HG02870 (cell line): ENCODE measurements at regions not wholly inside any gene's neighbourhood (a gene's known extent, or its start where the extent isn't known, plus 50 kb on each side); places are given as distances from the start of the nearest gene placed in this dataset.

Experiments used
- ATAC-seq: cut with Tn5 transposase; IDR thresholded peaks from one replicate; pipeline ENCODE4 v1.9.1; 2021; ENCODE audit warnings: mild to moderate bottlenecking, moderate library complexity; ENCODE audit not compliant: unreplicated experiment

DNA sequence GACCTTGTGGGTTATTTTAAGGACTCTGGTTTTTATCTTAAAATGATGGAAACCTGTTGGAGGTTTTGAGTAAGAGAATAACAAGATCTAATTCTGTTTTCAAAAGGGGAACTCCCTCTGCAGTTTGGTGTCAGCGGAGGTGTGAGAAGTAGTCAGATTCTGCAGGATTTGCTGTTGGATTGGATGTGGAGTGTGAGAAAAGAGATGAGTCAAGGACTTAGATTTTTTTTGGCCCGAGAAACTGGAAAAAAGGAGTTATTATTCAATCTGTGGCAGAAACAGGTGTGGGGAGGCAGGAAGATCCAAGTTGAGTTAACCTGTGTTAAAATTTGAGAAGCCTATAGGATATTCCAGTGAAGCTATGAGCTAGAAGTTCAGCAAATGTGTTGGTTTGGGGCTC lies 337.2 kb upstream of the FANCL start:
- ATAC-seq, result no peak

DNA sequence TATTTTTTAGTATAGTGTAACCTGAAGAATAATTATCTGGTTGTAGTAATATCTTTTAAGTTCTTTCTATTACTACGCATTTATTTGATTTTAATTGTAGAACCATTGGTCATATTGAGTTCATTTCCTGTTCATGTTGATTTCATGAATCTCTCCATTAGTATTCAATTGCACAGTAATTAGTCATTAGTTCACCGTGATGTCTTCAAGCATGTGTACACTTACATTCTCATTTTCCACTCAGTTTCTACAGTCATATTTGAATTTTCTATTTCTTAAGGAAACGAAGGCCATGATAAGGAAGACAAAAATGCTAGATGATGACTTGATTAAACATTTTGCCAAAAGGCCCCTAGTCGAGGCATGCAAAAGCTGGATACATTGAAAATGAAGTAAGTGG lies 333.7 kb upstream of the FANCL start:
- ATAC-seq, result no peak

DNA sequence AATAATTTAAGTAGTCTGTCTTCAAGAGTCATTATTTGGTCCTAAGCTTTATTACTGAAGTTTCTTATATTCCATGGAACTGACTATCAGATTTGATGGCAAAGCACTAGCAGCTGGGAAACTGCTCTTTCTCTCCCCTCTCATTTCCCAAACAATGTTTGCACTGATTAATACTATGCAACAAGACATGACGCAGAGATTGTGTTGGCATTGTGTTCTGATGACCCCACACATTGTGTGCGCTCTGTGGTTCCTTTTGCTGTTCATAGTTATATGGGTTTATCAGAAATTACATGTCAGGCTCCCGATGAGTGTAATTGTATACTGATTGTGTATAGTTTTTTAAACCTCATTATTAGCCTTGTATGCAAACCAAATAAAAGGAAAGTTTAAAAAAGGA lies 331.6 kb upstream of the FANCL start:
- ATAC-seq, result no peak

GRCh38 chr2:58571181-58571852 lies 330.2 kb upstream of the FANCL start:
- peak; percentile 94 for ATAC-seq

DNA sequence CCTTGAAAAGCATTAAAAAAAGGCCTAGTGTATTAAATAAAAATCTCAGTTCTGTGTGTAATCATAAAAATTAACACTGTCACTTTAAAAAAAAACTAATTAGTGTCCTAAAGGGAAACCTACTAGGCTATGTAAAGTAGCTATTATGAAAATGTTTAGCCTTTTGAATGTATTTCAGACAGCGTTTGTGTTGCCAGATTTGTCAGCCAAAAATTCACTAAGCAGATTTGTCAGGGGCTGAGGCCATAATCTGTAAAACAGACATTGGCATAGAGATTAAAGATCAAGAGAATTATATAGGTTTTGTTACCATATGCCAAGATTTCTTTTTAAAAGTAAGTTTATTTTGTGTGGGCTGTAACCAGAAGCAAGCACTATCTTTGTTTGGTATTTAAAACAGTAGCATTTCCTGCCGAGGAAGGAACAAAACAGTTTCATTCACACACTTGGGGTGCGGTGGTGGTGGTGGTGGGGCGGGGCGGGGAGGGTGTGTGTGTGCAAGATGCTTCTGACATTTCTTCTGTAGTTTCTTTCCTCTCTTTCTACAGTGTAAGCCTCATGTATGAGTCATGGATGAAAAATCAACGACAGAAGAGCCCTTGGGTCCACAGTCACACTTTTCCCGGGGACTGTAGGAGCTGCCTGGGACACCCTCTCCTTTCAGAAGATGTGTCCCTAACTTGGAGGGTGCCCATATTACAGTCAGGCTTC lies 328.5 kb upstream of the FANCL start:
- no peak for ATAC-seq

DNA sequence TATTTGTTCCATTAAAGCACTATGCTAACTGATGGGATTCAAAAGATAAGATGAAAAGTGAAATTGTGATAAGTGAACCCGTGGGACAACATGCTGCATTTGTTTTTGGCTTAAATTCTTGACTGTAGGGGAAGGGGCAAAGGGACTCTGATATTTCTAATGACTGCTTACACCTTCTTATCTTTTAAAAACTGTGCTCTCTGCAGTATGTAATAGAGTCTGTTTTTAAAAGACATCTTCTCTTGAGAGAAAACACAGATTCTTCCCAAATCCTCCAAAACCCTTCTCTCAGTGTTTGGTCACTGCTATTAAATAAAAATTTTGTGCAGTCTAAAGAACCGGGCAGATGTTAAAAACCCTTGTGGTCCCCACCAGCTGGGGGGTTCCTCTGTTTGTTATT lies 327.8 kb upstream of the FANCL start:
- no peak for ATAC-seq

DNA sequence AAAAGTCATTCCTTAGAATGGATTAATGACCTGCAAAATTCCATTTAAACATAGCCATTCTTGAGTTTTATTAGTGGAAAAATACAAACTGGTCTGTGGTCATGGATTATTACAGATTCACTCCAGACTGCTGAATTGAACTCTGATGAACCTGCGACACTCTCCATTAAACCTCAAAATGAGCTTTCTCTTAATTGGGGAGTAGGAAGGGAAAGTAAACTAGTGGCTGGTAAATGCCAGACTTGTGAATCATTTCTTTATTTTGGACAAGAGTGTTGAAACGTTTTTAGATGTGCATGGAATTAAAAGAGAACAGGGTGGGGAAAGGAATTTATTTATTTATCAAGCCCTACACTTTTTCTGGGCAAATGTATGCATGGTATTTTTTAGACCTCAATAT lies 321.2 kb upstream of the FANCL start:
- ATAC-seq, result no peak

DNA sequence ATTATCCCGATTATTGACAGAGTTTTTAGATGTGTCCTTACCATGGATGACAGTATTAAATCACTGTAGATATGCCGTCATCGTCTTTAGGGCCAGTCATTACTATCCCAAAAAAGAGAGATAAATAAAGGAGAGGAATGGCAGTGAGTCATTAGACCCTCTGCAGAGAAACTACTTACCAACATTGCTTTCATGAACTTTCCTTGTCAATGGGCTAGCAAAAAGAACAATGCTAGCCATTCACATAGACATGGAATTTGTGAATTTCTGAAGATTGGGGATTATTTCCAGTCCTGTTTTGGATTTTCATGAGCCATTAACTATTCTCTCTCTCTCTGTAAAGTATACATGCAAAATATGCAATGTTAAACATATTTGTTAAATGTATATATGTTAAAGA lies 319.4 kb upstream of the FANCL start:
- ATAC-seq, result no peak

DNA sequence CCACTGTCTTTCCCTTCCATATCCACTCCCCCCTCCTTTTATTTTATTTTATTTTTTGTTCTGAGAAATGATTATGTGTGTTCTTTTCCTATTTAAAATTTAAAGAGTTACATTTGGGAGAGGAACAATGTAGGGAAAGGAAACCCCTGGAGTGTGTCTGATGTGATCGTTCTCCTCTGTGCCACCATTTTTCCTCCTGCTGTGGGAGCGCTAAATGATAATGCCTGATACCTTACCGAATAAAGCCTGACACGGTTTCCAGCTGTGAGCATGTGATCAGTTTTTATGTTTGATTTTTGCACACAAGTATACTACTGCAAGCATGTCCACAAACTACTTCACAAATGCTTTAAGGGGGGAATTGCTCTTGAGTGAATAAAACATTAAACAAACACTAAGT lies 317.8 kb upstream of the FANCL start:
- no peak for ATAC-seq

DNA sequence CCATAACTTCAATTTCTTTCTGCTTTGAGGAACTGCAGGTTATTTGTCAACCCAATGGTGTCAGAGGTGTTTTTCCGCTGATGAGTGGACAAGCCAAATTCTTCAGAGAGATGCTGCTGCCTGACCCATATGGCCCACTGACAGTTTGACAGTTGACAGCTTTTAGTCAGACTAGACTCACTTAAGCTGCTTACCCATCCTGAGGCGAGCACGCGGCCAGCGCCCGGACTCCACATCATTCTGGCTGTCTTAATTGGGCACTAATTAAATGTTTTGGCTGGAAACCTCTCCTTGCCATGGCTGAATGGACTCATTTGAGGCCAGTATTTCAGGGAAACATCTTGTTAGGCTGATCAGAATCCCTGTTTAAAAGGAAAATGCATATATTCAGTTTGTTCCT lies 316.1 kb upstream of the FANCL start:
- no peak for ATAC-seq

DNA sequence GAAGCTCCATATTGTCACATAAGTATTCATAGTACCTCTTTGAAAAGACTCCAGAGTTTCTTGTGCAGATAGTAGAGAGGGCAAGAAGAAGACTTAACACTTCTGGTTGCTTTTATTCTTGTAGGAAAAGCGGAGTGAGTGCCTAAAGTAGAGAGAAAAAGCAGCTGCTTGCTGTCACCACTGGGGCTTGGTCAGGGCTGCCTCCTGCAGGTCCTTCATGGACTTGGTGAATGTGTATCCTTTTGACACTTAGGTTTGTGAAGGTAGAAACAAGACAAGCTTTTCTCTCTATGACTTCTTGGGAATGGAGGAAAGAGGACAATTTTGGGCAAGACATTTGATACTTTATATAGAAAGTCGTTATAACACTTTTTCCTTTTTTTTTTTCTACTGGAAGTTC lies 312.8 kb upstream of the FANCL start:
- no peak for ATAC-seq

DNA sequence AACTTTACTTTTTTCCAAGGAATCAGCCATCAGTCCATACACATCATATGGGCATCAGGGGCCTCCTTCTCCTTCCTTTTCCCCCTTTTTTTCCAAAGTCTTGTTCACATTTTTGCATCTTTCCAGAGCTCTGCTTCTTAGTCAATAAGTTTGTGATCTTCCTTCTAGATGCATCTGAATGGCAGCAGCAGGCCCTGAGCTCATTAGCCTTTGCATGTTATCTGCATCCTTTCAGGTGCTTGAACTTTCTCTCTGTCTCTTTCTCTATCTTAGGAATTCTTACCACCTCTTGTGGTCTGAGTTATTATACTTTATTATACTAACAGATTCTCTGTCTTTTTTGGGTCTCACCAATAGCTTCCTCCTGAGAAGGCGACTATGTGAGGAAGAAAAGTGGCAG lies 312.4 kb upstream of the FANCL start:
- no peak for ATAC-seq

- ATAC-seq, result peak; percentile 47
These were observed 304.5 kb upstream of the FANCL start for GRCh38 chr2:58545300-58546280.

GRCh38 chr2:58543442-58543841 lies 302.3 kb upstream of the FANCL start:
- no peak for ATAC-seq

DNA sequence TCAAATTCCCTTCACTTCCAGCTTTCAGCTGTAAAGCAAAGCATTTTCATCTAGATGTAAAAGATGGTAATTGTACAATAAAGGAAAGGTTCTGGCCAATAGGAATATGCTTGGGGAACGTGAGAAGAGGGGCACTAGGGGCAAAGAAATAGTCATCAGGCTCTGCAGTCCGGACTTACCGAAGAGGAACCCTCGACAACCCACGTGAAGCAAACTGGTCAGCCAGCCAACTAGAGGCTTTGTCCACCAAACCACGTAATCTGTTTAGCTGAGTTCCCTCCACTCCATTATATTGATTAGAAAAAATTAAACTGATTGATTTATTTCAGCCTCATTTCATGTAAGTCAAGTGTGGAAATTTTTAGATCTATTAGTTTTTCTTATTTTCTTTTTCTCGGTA lies 300.4 kb upstream of the FANCL start:
- ATAC-seq, result no peak

GRCh38 chr2:58540681-58541080 lies 299.6 kb upstream of the FANCL start:
- ATAC-seq, result no peak

- no peak for ATAC-seq
These were observed 298.8 kb upstream of the FANCL start for GRCh38 chr2:58539973-58540372.

DNA sequence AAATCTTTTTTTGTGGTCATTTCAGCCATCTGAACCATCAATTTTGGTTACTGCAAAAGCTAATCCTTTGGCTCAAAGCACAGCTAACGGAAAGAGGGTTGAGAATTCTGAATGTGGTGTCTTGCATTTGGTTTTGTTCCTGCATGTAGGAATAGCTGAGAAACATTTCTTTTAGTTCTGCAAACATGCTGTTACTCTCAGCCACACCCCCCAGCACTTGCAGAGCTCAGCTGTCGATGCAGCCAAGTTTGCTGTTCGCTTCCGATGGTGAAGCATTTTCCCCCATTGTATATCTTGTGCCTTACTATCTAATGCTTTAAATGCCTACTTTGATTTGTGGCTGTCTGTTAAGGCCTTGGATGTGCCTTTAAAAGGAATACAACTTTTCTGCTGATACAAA lies 294.9 kb upstream of the FANCL start:
- no peak for ATAC-seq

DNA sequence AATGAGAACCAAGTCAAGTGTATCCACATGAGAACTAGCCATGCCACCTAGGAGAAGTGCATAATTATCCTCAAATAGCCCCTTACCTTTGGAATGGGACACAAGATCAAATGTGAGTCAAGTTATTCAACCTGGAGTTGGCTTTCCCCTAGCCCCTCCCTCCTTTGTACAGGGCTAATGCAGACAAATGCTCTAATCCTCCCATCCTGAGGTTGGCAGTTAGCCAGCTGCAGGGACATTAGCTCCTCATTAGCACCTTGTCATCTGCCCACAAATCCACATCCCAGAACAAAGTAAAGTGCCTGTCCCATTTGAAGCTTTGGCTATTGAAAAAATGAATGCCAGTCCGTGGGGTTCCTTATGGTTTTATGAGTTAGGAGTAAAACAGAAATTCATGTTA lies 294.1 kb upstream of the FANCL start:
- no peak for ATAC-seq

DNA sequence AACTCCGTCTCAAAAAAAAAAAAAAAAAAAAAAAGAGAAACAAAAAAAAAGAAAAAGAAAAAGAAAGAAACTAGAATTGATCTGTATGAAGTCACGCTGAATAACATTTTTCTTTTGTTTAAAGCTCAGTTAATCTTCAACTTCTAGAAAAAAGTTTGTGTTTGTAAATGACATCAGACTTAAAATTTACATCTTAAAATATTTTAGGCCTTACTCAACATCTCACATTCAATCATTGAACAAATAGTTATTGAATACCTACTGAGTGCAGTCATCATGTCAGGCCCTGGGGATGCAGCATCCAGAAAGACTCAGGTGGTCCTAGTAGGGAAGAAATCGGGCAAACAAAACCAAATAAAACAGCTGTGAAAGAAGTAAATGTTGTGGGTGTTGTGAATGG lies 292.3 kb upstream of the FANCL start:
- ATAC-seq, result no peak

DNA sequence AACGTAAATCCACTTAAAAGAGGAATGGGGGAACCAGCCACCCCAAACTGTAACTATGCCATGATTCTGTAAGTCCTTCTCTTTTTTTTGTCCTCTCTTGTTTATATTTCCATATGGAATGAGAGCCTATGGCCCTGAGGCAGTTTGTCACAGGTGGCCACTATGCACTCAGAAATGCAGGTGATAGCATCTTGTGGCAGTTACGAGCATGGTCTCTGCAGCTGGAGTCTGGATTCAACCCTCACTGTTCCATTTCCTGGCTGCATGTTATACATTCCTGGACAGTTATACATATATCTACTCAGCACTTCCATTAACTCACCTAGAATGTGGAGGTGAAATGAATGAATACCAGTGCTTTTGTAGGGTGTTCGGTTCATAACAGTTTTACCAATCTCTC lies 291.5 kb upstream of the FANCL start:
- ATAC-seq, result no peak

- ATAC-seq, result no peak
These were observed 286.5 kb upstream of the FANCL start for GRCh38 chr2:58527647-58528046.
